Loucy (cell line): ENCODE measurements at regions not wholly inside any gene's neighbourhood (a gene's known extent, or its start where the extent isn't known, plus 50 kb on each side); places are given as distances from the start of the nearest gene placed in this dataset.
A peak's percentile ranks its signal among the peaks of the same experiment; 100 is the strongest.

Source experiments
- H2AFZ ChIP-seq: fragments of 200-600 bp; sonication (generic); 2 replicates; pipeline ENCODE4 v1.6.0; 2016; ENCODE audit warnings: antibody characterized with exemption, mild to moderate bottlenecking, low read length, moderate library complexity
- H3F3A ChIP-seq: fragments of 200-600 bp; 2 replicates; pipeline ENCODE4 v1.6.0; 2016; ENCODE audit warnings: antibody characterized with exemption, low read depth, mild to moderate bottlenecking
- H3K27me3 ChIP-seq: fragments of 200-600 bp; sonication (generic); 2 replicates; pipeline ENCODE4 v1.6.1; 2014; ENCODE audit warnings: low read length, mild to moderate bottlenecking; ENCODE audit not compliant: insufficient read depth, poor library complexity, severe bottlenecking
- H3K36me3 ChIP-seq: fragments of 200-600 bp; sonication (generic); 2 replicates; pipeline ENCODE4 v1.6.1; 2016; ENCODE audit warnings: low read length; ENCODE audit not compliant: insufficient read depth
- H3K4me1 ChIP-seq: fragments of 200-600 bp; sonication (generic); 2 replicates; pipeline ENCODE4 v1.5.1; 2014; ENCODE audit warnings: low read length, mild to moderate bottlenecking; ENCODE audit not compliant: insufficient read depth, poor library complexity, severe bottlenecking
- H3K4me2 ChIP-seq: fragments of 200-600 bp; sonication (generic); 2 replicates; pipeline ENCODE4 v1.6.0; 2014; ENCODE audit warnings: antibody characterized with exemption, low read length, low read depth, mild to moderate bottlenecking; ENCODE audit not compliant: poor library complexity, severe bottlenecking
- H3K4me3 ChIP-seq: fragments of 200-600 bp; sonication (generic); 2 replicates; pipeline ENCODE4 v1.5.1; 2014; ENCODE audit warnings: low read length, mild to moderate bottlenecking, mixed read lengths; ENCODE audit not compliant: poor library complexity, severe bottlenecking
- H3K79me2 ChIP-seq: fragments of 200-600 bp; sonication (generic); 2 replicates; pipeline ENCODE4 v1.6.1; 2014; ENCODE audit warnings: low read length; ENCODE audit not compliant: insufficient read depth
- H3K9ac ChIP-seq: fragments of 200-600 bp; sonication (generic); 2 replicates; pipeline ENCODE4 v1.6.0; 2014; ENCODE audit warnings: mild to moderate bottlenecking, low read depth, low read length, moderate library complexity; ENCODE audit not compliant: poor library complexity, severe bottlenecking
- H3K9me2 ChIP-seq: fragments of 200-600 bp; sonication (generic); replicated peaks from 2 replicates; pipeline ENCODE4 v1.6.1; 2016; ENCODE audit warnings: low read depth, low read length, mixed read lengths
- H3K9me3 ChIP-seq: fragments of 200-600 bp; sonication (generic); 2 replicates; pipeline ENCODE4 v1.6.1; 2014; ENCODE audit warnings: mild to moderate bottlenecking, antibody characterized with exemption, low read length, low read depth; ENCODE audit not compliant: insufficient read depth
- H4K20me1 ChIP-seq: fragments of 200-600 bp; sonication (generic); 2 replicates; pipeline ENCODE4 v1.6.0; 2014; ENCODE audit warnings: antibody characterized with exemption, low read length, mild to moderate bottlenecking; ENCODE audit not compliant: insufficient read depth, poor library complexity, severe bottlenecking
- EZH2phosphoT487 ChIP-seq: fragments of 200-600 bp; IDR thresholded peaks from 2 replicates; pipeline ENCODE4 v1.6.1; 2018; ENCODE audit warnings: antibody characterized with exemption, mild to moderate bottlenecking, moderate library complexity, borderline replicate concordance
- TF ChIP-seq, protein P1 (sequence below): fragments of 200-600 bp; sonication (generic); conservative IDR thresholded peaks from 2 replicates; pipeline ENCODE4 v1.5.1; 2014; ENCODE audit warnings: mild to moderate bottlenecking, antibody characterized with exemption, low read length

DNA sequence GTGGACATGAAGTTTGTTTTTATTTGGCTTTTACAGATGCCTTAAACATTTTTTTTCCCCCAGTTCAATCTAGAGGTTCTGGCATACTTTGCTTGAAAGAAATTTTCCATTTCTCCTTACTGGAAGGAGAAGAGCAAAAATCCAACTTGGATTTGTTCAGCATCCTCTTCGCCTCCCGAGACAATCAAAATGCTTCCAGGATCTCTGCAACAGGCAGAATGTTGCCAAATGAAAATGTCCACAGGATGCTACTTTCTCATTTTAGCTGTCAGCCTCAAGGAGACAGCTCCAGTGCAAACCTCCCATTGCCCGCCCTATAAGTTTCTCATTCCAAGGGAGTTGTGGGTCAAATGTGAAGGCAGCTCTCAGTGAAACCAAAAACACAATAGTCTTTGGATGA, 1972.1 kb downstream of the MAT2B start:
- Histone ChIP-seq H3K4me1 (no peaks in the 10 kb centered on the region), H3K9ac (no peak overlapping the region), H4K20me1 (no peaks in the 10 kb centered on the region), H3K79me2 (no peaks in the 10 kb centered on the region), H3F3A (no peaks in the 10 kb centered on the region), H3K4me2 (no peak overlapping the region), H2AFZ (no peak overlapping the region), H3K4me3 (no peak overlapping the region), H3K27me3 (no peaks in the 10 kb centered on the region), H3K36me3 (no peaks in the 10 kb centered on the region), H3K9me3 (no peaks in the 10 kb centered on the region), H3K9me2 (no peaks in the 10 kb centered on the region)
- TF ChIP-seq, protein P1, sequence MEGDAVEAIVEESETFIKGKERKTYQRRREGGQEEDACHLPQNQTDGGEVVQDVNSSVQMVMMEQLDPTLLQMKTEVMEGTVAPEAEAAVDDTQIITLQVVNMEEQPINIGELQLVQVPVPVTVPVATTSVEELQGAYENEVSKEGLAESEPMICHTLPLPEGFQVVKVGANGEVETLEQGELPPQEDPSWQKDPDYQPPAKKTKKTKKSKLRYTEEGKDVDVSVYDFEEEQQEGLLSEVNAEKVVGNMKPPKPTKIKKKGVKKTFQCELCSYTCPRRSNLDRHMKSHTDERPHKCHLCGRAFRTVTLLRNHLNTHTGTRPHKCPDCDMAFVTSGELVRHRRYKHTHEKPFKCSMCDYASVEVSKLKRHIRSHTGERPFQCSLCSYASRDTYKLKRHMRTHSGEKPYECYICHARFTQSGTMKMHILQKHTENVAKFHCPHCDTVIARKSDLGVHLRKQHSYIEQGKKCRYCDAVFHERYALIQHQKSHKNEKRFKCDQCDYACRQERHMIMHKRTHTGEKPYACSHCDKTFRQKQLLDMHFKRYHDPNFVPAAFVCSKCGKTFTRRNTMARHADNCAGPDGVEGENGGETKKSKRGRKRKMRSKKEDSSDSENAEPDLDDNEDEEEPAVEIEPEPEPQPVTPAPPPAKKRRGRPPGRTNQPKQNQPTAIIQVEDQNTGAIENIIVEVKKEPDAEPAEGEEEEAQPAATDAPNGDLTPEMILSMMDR, result no peak
- no peak for TF ChIP-seq EZH2phosphoT487

DNA sequence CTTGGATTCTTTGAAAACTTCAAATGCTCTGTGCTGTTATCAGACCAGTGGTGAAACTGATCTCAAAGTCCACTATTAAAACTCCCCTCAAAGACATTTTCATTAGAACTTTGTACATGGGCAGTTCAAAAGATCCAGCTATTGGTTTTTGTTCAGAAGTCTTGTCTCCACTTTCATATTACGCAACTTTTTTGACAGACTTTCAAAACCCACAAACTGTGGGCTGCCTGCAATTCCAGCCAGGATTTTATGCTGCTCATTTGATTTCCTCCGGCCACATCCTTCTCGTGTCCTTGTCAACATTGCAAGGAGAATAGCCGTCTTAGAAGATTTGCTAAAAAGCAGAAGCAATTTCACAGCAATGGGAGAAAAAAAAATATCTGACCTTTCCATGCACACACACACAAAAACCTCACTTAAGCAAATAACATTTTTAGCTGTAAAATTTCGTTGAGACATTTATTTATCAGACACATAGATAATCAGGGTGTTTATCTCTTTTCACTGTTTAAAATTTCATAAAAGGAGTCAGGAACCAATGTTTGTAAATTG, 1990.5 kb downstream of the MAT2B start:
- H3K9me2 ChIP-seq, result no peaks in the 10 kb centered on the region
- H3K27me3 ChIP-seq, result no peaks in the 10 kb centered on the region
- no peak for TF ChIP-seq EZH2phosphoT487
- TF ChIP-seq, protein P1, result no peak
- no peaks in the 10 kb centered on the region for H3K9me3 ChIP-seq
- no peaks in the 10 kb centered on the region for H3K79me2 ChIP-seq
- H3K4me2 ChIP-seq, result no peak overlapping the region
- H3K4me3 ChIP-seq, result no peak overlapping the region
- no peaks in the 10 kb centered on the region for H3F3A ChIP-seq
- H3K4me1 ChIP-seq, result no peaks in the 10 kb centered on the region
- no peak overlapping the region for H2AFZ ChIP-seq
- no peaks in the 10 kb centered on the region for H3K36me3 ChIP-seq
- no peak overlapping the region for H3K9ac ChIP-seq
- no peaks in the 10 kb centered on the region for H4K20me1 ChIP-seq

DNA sequence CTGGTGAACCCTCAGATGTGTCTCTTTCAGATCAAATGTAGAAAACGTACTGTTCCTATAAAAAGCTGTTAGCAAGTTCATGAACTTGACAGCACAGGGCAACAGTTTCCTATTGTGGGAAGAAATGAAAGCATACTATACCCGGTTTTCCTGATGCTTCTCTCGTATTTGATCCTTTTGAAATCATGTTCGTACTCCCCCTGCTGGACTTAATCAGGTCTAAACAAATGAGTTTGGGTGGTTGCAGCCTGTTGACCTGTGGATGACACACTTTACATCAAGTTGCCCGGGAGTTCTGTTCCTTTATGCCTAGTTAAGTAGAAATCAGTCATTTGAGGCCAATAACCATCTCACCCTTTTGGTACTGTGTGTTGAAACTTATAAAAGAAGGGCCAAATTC, 1992.3 kb downstream of the MAT2B start:
- Histone ChIP-seq H3K4me3 (no peak overlapping the region), H3K36me3 (no peaks in the 10 kb centered on the region), H3K4me1 (no peaks in the 10 kb centered on the region), H3K27me3 (no peaks in the 10 kb centered on the region), H3K9ac (no peak overlapping the region), H3F3A (no peaks in the 10 kb centered on the region), H3K79me2 (no peaks in the 10 kb centered on the region), H2AFZ (peak overlapping the region; percentile 64), H4K20me1 (no peaks in the 10 kb centered on the region), H3K4me2 (no peak overlapping the region), H3K9me2 (no peaks in the 10 kb centered on the region), H3K9me3 (no peaks in the 10 kb centered on the region)
- no peak for TF ChIP-seq EZH2phosphoT487
- TF ChIP-seq, protein P1, result peak; percentile 44
